Endothelial cell of umbilical vein (primary cell): ENCODE measurements at regions not wholly inside any gene's neighbourhood (a gene's known extent, or its start where the extent isn't known, plus 50 kb on each side); places are given as distances from the start of the nearest gene placed in this dataset.

Experiments
- BruUV-seq: library from RNA; stranded (reverse); fragments of 400-500 nt; replicated peaks from 2 replicates; lab custom pipeline; 2021; lab: Mats Ljungman, UMichigan
- CTCF ChIA-PET: fragments of 300-600, 350-600 bp; sonication (Branson Sonifier 250); formaldehyde crosslinking; loops from one replicate; lab custom pipeline; 2021; ENCODE audit warnings: antibody characterized with exemption, inconsistent platforms; lab: Charles Lee
- POLR2A ChIA-PET: fragments of 300-600, 350-600 bp; sonication (Branson Sonifier 250); formaldehyde crosslinking; loops from one replicate; lab custom pipeline; 2021; ENCODE audit warnings: antibody characterized with exemption, inconsistent platforms; lab: Charles Lee
- DNase-seq: peaks from one replicate; pipeline ENCODE4 v3.0.0-alpha.2; 2011; ENCODE audit warnings: low read depth, low spot score
- FAIRE-seq: peaks from 2 replicates; lab custom pipeline; 2011; peaks lifted over from hg19 to GRCh38; lab: Jason Lieb, UNC
- H2AFZ ChIP-seq: 2 replicates; pipeline ENCODE4 v1.6.0; 2012; ENCODE audit warnings: low read depth, low read length, control low read depth, inconsistent platforms
- H3K27ac ChIP-seq: 2 replicates; pipeline ENCODE4 v1.5.1; 2011; ENCODE audit warnings: low read depth, mild to moderate bottlenecking, control low read depth, low read length, moderate library complexity; ENCODE audit not compliant: insufficient read depth
- H3K27me3 ChIP-seq, 2 experiments: 2 replicates each; pipeline versions ENCODE4 v1.6.0 to v1.6.1; 2011; ENCODE audit warnings: low read length in 2 of 2, mixed read lengths in 1 of 2; ENCODE audit not compliant: control insufficient read depth in 2 of 2, insufficient read depth in 2 of 2
- H3K36me3 ChIP-seq, 2 experiments: 2 replicates in 1 of 2; 3 replicates in 1 of 2; pipeline ENCODE4 v1.5.1; 2011; ENCODE audit warnings: low read length in 2 of 2, mild to moderate bottlenecking in 1 of 2, moderate library complexity in 1 of 2; ENCODE audit not compliant: control insufficient read depth in 2 of 2, insufficient read depth in 2 of 2; ENCODE audit errors: extremely low read depth in 1 of 2
- H3K4me1 ChIP-seq: 3 replicates; pipeline ENCODE4 v1.5.1; 2011; ENCODE audit warnings: mild to moderate bottlenecking, low read length; ENCODE audit not compliant: control insufficient read depth, insufficient read depth; ENCODE audit errors: extremely low read depth
- H3K4me2 ChIP-seq: 2 replicates; pipeline ENCODE4 v1.6.1; 2011; ENCODE audit warnings: low read length, control low read depth, mixed read lengths; ENCODE audit not compliant: insufficient read depth
- H3K4me3 ChIP-seq, 3 experiments: fragments of 200-600 bp in 1 of 3; sonication (generic), shearing (Covaris generic) in 1 of 3; replicated peaks in 1 of 3; 2 replicates each; pipeline ENCODE4 v1.5.1; 2011 to 2016; ENCODE audit warnings: control low read depth in 3 of 3, low read length in 3 of 3, mild to moderate bottlenecking in 2 of 3, inconsistent platforms in 1 of 3, low read depth in 1 of 3, moderate library complexity in 1 of 3; ENCODE audit not compliant: insufficient read depth in 1 of 3
- H3K79me2 ChIP-seq: 2 replicates; pipeline ENCODE4 v1.6.0; 2012; ENCODE audit warnings: low read length, inconsistent platforms; ENCODE audit not compliant: control insufficient read depth, insufficient read depth
- H3K9ac ChIP-seq: replicated peaks from 2 replicates; pipeline ENCODE3; 2011; ENCODE audit warnings: low read length, control low read depth; ENCODE audit not compliant: insufficient read depth; ENCODE audit errors: extremely low read depth
- H3K9me1 ChIP-seq: replicated peaks from 3 replicates; pipeline ENCODE4 v1.6.0; 2011; ENCODE audit warnings: mild to moderate bottlenecking, low read length; ENCODE audit not compliant: control insufficient read depth, insufficient read depth; ENCODE audit errors: extremely low read depth
- H3K9me3 ChIP-seq: replicated peaks from 2 replicates; pipeline ENCODE4 v1.5.1; 2012; ENCODE audit warnings: low read length, inconsistent platforms; ENCODE audit not compliant: control insufficient read depth, insufficient read depth
- H4K20me1 ChIP-seq: replicated peaks from 2 replicates; pipeline ENCODE3; 2011; ENCODE audit warnings: mild to moderate bottlenecking, low read length; ENCODE audit not compliant: control insufficient read depth, insufficient read depth; ENCODE audit errors: extremely low read depth
- CTCF ChIP-seq, 2 donors: IDR thresholded peaks; 1 replicate in 1 of 2; 2 replicates in 1 of 2; pipeline ENCODE4 v1.5.1; 2011; ENCODE audit warnings: low read length in 2 of 2, mild to moderate bottlenecking in 2 of 2, moderate library complexity in 2 of 2, control low read depth in 1 of 2, inconsistent platforms in 1 of 2, low read depth in 1 of 2; ENCODE audit not compliant: insufficient read depth in 1 of 2; ENCODE audit errors: extremely low read depth in 1 of 2
- EZH2 ChIP-seq: IDR thresholded peaks from 2 replicates; pipeline ENCODE4 v1.6.1; 2012; ENCODE audit warnings: borderline replicate concordance, low read depth, mild to moderate bottlenecking, moderate library complexity, low read length, inconsistent platforms; ENCODE audit not compliant: severe bottlenecking
- FOS ChIP-seq: IDR thresholded peaks from 2 replicates; pipeline ENCODE4 v1.6.1; 2011; ENCODE audit warnings: mild to moderate bottlenecking, low read length, moderate library complexity, borderline replicate concordance; ENCODE audit not compliant: insufficient read depth
- GATA2 ChIP-seq: IDR thresholded peaks from 2 replicates; pipeline ENCODE4 v1.7.0; 2011; ENCODE audit warnings: low read depth, mild to moderate bottlenecking, moderate library complexity, mixed read lengths, low read length; ENCODE audit not compliant: insufficient read length, insufficient read depth
- JUN ChIP-seq: IDR thresholded peaks from 2 replicates; pipeline ENCODE4 v1.6.1; 2011; ENCODE audit warnings: borderline replicate concordance, low read depth; ENCODE audit not compliant: insufficient read length, insufficient read depth
- MAX ChIP-seq: IDR thresholded peaks from 2 replicates; pipeline ENCODE4 v1.6.1; 2011; ENCODE audit not compliant: insufficient read depth, insufficient read length
- MYC ChIP-seq: IDR thresholded peaks from one replicate; pipeline ENCODE4 v1.6.1; 2011; ENCODE audit warnings: mild to moderate bottlenecking, low read depth, low read length
- POLR2A ChIP-seq: IDR thresholded peaks from 2 replicates; pipeline ENCODE4 v1.6.1; 2012; ENCODE audit warnings: low read depth, mild to moderate bottlenecking, control low read depth, low read length
- POLR2AphosphoS5 ChIP-seq: IDR thresholded peaks from 2 replicates; pipeline ENCODE4 v1.6.1; 2012; ENCODE audit warnings: low read depth, mild to moderate bottlenecking, control low read depth, low read length, moderate library complexity; ENCODE audit not compliant: insufficient read depth
- dilution Hi-C: fragments of 300-500 bp; cut with MboI; formaldehyde crosslinking; loops from one replicate; pipeline ENCODE4 v1.15.0; 2019; ENCODE audit warnings: low sequenced_read_pairs; ENCODE audit not compliant: extremely low pct_ligation_motif_present
- intact Hi-C: fragments of 100-400 bp; cut with micrococcal nuclease; formaldehyde crosslinking; loops from one replicate; pipeline ENCODE4 v1.10.0; 2022

- Histone ChIP-seq H3K4me2 (no peak overlapping the region), H2AFZ (no peak overlapping the region), H3K27me3 (no peaks in the 10 kb centered on the region), H3K79me2 (no peaks in the 10 kb centered on the region), H3K4me3 (no peak overlapping the region), H3K9me1 (no peaks in the 10 kb centered on the region), H3K9me3 (no peaks in the 10 kb centered on the region), H3K4me1 (no peaks in the 10 kb centered on the region), H3K9ac (no peak overlapping the region), H3K27ac (no peak overlapping the region), H4K20me1 (no peaks in the 10 kb centered on the region), H3K36me3 (no peaks in the 10 kb centered on the region)
- FAIRE-seq (no peak), DNase-seq (no peak)
- TF ChIP-seq JUN (no peak), FOS (no peak), EZH2 (no peak), CTCF (IDR thresholded peaks at IDR 0.05; ENCODE audit: extremely low read depth in 1 of 2, insufficient read depth in 1 of 2, low read depth in 1 of 2, low read length in 2 of 2) (no peak), POLR2AphosphoS5 (no peak), POLR2A (no peak), MYC (no peak), GATA2 (no peak), MAX (no peak)
- ChIA-PET CTCF (no interaction called here), POLR2A (no interaction called here)
- BruUV-seq, result no TSS peak
- dilution Hi-C loops, result no loop called here
- intact Hi-C loops, result no loop called here
Observed at GRCh38 chr18:4557502-4557901, 102.4 kb upstream of the DLGAP1 start.
